Activated CD4-positive, alpha-beta T cell treated with anti-CD3 and anti-CD28 coated beads, Interleukin-2, amount 10 ng/mL, durations not matched to agents 24 days and 14 days (primary cell): ENCODE measurements at regions not wholly inside any gene's neighbourhood (a gene's known extent, or its start where the extent isn't known, plus 50 kb on each side); places are given as distances from the start of the nearest gene placed in this dataset.

Experiments
- DNase-seq: peaks from one replicate; pipeline ENCODE4 v3.0.0; 2022
- H3K27ac Mint-ChIP-seq: one replicate; pipeline ENCODE4 v1.8.0; 2022; ENCODE audit warnings: mild to moderate bottlenecking, mixed read lengths
- H3K27me3 Mint-ChIP-seq: one replicate; pipeline ENCODE4 v1.8.0; 2022; ENCODE audit warnings: mixed read lengths
- H3K36me3 Mint-ChIP-seq: one replicate; pipeline ENCODE4 v1.8.0; 2022; ENCODE audit warnings: low read depth, mild to moderate bottlenecking, mixed read lengths
- H3K4me1 Mint-ChIP-seq: one replicate; pipeline ENCODE4 v1.8.0; 2021; ENCODE audit warnings: mixed read lengths
- H3K4me3 Mint-ChIP-seq: one replicate; pipeline ENCODE4 v1.8.0; 2022; ENCODE audit warnings: mild to moderate bottlenecking, moderate library complexity, mixed read lengths
- H3K9me3 Mint-ChIP-seq: one replicate; pipeline ENCODE4 v1.8.0; 2021; ENCODE audit warnings: mixed read lengths
- intact Hi-C: fragments of 100-400 bp; cut with micrococcal nuclease; formaldehyde crosslinking; loops from one replicate; pipeline ENCODE4 v1.15.1; 2023

DNA sequence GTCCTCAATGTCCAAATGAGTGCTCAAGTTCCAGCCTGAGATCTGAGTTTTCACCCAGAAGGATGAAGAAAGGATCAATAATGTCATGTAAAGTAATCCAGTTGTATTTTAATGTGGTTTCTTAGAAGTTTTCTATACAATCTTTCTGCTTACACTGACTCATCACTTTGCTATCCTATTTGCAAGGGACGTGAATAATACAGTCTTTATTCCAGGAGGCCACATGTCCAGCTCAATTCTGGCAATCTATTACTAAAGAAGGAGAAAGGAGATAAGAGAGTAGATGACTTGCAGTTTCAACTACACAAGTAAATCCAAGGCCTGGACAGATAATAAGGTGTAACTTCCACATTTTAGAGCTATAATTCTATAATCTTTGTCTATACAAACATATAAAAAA is 601.1 kb upstream of the SETBP1 start:
- H3K27ac Mint-ChIP-seq, result no peak overlapping the region
- intact Hi-C loops, result no loop called here
- H3K9me3 Mint-ChIP-seq, result peaks cover 7% of the 10 kb centered on the region
- H3K4me1 Mint-ChIP-seq, result no peaks in the 10 kb centered on the region
- no peak overlapping the region for H3K4me3 Mint-ChIP-seq
- no peaks in the 10 kb centered on the region for H3K27me3 Mint-ChIP-seq
- DNase-seq, result no peak
- no peaks in the 10 kb centered on the region for H3K36me3 Mint-ChIP-seq

DNA sequence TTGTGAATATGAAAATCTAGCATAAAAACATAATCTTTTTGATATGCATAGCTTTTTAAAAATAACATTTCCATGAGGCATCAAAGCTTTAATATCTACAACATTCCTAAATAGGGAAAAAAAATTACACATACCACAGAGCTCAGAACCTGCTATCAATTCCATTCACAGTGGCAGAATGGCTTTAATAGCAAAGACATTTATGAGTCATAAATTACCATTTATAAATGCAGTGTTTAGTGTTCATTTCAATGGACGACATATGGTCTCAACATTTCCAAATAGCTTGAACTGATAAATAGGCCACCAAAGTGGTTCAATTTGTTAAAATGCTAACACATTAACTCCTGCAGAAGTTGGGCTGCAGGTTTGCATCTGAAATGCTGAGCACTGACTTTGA is 600.6 kb upstream of the SETBP1 start:
- H3K4me1 Mint-ChIP-seq, result no peaks in the 10 kb centered on the region
- intact Hi-C loops, result no loop called here
- no peaks in the 10 kb centered on the region for H3K27me3 Mint-ChIP-seq
- no peak for DNase-seq
- no peak overlapping the region for H3K4me3 Mint-ChIP-seq
- H3K9me3 Mint-ChIP-seq, result peaks cover 7% of the 10 kb centered on the region
- no peaks in the 10 kb centered on the region for H3K36me3 Mint-ChIP-seq
- no peak overlapping the region for H3K27ac Mint-ChIP-seq

DNA sequence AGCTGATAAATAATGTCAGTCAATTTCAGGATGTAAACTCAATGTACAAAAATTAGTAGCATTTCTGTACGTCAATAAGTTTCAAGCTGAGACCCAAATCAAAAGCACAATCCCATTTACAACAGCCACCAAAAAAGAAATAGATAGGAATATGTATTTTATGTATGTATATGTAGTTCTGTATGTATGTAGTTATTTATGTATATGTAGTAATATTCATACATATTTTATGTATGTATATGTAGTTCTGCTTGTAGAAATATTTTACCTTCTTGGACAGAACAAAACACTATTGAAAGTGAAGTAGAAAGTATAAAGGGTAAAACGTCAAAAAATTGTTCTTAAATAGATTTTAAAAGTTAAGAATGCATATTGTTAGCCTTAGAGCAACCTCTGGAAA is 591.0 kb upstream of the SETBP1 start:
- H3K9me3 Mint-ChIP-seq, result no peaks in the 10 kb centered on the region
- H3K4me3 Mint-ChIP-seq, result no peak overlapping the region
- intact Hi-C loops, result no loop called here
- no peak overlapping the region for H3K27ac Mint-ChIP-seq
- no peaks in the 10 kb centered on the region for H3K36me3 Mint-ChIP-seq
- H3K27me3 Mint-ChIP-seq, result no peaks in the 10 kb centered on the region
- no peaks in the 10 kb centered on the region for H3K4me1 Mint-ChIP-seq
- DNase-seq, result no peak

DNA sequence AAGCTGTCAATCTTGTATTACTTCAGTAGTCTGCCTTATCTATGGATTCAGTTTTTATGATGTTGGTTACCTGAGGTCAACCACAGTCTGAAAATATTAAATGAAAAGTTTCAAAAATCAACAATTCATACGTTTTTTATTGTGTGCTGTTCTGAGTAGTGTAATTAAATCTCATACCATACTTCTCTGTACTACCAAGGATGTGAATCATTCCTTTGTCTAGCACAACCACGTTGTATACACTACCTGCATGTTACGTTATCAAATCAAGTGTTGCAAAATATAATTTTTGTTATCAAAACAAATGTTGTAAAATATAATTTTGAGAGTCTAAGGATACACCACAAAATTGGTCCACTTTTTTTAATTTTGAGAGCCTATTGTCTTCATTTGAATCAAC is 590.2 kb upstream of the SETBP1 start:
- DNase-seq, result no peak
- Mint-ChIP-seq H3K4me1 (no peaks in the 10 kb centered on the region), H3K9me3 (no peaks in the 10 kb centered on the region), H3K27ac (no peak overlapping the region), H3K4me3 (no peak overlapping the region), H3K27me3 (no peaks in the 10 kb centered on the region), H3K36me3 (no peaks in the 10 kb centered on the region)
- intact Hi-C loops, result no loop called here

DNA sequence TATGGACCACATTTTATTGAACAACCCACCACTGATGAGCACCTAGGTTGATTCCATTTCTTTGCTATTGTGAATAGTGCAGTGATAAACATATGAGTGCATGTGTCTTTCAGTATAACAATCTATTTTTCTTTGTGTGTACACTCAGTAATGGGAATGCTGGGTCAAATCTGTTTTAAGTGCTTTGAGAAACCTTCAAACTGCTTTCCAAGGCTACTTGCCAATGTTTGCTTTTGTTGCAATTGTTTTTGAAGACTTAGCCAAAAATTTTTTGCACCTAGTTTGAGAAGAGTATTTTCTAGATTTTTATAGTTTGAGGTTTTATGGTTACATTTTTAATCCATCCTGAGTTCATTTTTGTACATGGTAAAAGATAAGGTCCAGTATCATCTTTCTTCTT is 587.4 kb upstream of the SETBP1 start:
- no peaks in the 10 kb centered on the region for H3K4me1 Mint-ChIP-seq
- no peaks in the 10 kb centered on the region for H3K27me3 Mint-ChIP-seq
- H3K4me3 Mint-ChIP-seq, result no peak overlapping the region
- intact Hi-C loops, result no loop called here
- H3K9me3 Mint-ChIP-seq, result no peaks in the 10 kb centered on the region
- no peaks in the 10 kb centered on the region for H3K36me3 Mint-ChIP-seq
- DNase-seq, result no peak
- H3K27ac Mint-ChIP-seq, result no peak overlapping the region

DNA sequence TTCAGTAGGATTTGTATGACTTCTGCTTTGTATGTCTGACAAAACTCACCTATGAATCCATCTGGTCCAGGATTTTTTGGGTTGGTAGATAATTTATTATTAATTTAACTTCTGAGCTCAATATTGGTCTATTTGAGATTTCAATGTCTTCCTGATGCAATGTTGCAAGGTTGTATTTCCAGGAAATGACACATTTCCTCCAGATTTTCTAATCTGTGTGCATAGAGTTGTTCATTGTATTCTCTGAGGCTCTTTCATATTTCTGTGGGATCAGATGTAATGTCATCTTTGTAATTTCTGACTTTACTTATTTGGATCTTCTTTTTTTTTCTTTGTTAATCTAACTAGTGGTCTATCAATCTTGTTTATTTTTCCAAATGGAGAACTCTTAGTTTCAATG is 584.7 kb upstream of the SETBP1 start:
- peaks cover 3% of the 10 kb centered on the region for H3K9me3 Mint-ChIP-seq
- no peak for DNase-seq
- intact Hi-C loops, result no loop called here
- H3K27me3 Mint-ChIP-seq, result no peaks in the 10 kb centered on the region
- H3K4me3 Mint-ChIP-seq, result no peak overlapping the region
- no peaks in the 10 kb centered on the region for H3K4me1 Mint-ChIP-seq
- H3K27ac Mint-ChIP-seq, result no peak overlapping the region
- H3K36me3 Mint-ChIP-seq, result no peaks in the 10 kb centered on the region

DNA sequence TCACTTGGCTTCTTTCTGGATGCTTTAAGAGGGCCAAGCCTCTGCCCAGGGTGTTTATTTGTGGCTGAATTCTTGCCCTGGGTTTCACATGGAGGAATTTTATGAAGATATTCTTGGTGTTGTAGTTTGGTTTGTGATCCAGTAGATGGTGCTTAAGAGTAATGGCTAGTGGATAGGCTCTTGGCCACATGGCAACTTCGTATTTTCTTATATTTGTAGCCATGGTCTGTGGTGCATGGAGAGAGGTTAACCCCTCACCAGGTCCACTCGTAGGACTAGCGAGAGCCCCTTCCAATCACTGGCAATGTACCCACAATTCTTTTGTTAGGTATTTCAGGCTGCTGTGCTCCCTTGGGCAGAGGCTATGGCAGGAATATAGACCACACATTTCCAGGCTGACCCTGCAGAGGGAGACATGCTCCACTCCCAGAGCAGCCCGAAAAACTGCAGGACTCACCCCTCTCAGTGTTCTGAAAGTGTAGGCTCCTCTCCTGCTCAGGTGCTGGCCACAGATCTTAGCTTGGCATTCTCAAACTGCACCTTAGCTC is 582.1 kb upstream of the SETBP1 start:
- H3K27me3 Mint-ChIP-seq, result no peaks in the 10 kb centered on the region
- no peaks in the 10 kb centered on the region for H3K4me1 Mint-ChIP-seq
- DNase-seq, result no peak
- no peak overlapping the region for H3K27ac Mint-ChIP-seq
- intact Hi-C loops, result no loop called here
- H3K4me3 Mint-ChIP-seq, result no peak overlapping the region
- H3K9me3 Mint-ChIP-seq, result peaks cover 3% of the 10 kb centered on the region
- no peaks in the 10 kb centered on the region for H3K36me3 Mint-ChIP-seq

DNA sequence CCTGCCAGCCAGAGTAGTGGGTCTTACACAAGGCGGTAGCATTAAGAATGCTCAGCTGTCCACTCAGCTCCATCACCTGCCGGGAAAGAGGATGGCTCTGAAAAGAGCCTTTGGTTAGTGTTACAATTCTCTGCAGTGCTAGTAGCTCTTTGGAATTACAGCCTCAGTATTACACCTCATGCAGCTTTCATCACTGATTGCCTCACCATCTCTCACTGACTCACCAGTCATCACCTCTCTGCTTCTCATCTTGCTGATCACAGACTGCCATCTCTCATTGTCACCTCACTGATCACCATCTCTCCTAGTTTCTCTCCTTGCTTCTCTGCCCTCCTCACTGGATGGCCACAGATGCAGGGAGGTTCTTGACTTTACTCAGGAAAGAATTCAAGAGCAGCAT is 573.5 kb upstream of the SETBP1 start:
- intact Hi-C loops, result no loop called here
- Mint-ChIP-seq H3K4me3 (no peak overlapping the region), H3K9me3 (no peaks in the 10 kb centered on the region), H3K27me3 (no peaks in the 10 kb centered on the region), H3K4me1 (no peaks in the 10 kb centered on the region), H3K36me3 (no peaks in the 10 kb centered on the region), H3K27ac (no peak overlapping the region)
- no peak for DNase-seq

DNA sequence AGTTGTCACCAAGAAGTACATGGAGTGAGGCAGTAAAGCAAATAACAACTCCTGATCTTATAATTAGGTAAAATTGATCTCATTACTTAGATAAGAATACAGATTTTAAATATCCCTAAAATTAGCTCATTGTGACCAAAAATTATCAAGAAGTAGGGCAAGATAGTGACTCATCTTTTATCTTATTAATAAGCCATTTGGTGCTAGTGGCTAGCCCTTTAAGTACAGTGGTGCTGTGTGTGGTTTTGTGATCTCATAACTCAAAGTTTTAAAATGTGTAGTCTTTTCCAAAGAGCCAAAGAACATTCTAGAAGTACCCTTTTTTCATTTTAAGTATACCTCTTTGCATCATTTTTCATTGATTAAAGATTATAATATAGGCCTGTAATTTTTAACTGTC is 569.4 kb upstream of the SETBP1 start:
- no peaks in the 10 kb centered on the region for H3K36me3 Mint-ChIP-seq
- no peak overlapping the region for H3K27ac Mint-ChIP-seq
- intact Hi-C loops, result no loop called here

DNA sequence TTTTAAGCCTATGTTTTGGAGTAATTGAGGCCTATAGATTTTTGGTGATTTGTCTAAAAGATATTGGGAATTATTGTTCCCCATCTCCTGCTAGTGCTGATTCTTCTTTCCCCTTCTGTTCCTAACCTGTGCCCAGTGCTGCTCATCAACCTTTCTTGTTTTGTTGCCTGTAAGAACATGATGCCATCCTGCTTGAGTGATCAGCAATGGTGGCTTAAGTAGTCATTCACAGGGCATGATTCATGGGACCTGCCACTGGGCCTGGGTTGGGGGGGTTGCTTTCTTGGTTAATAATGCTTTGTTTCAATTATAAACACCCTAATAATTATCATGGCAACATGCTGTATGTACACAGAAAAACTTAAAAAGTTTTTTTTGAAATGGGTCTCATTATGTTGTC is 562.9 kb upstream of the SETBP1 start:
- DNase-seq, result no peak
- intact Hi-C loops, result no loop called here
- H3K4me3 Mint-ChIP-seq, result no peak overlapping the region
- no peaks in the 10 kb centered on the region for H3K4me1 Mint-ChIP-seq
- H3K27ac Mint-ChIP-seq, result no peak overlapping the region
- no peaks in the 10 kb centered on the region for H3K36me3 Mint-ChIP-seq
- H3K9me3 Mint-ChIP-seq, result no peaks in the 10 kb centered on the region
- no peaks in the 10 kb centered on the region for H3K27me3 Mint-ChIP-seq

More for the DNA sequence above, 569.4 kb upstream of the SETBP1 start:
- H3K9me3 Mint-ChIP-seq, result no peaks in the 10 kb centered on the region
- no peaks in the 10 kb centered on the region for H3K4me1 Mint-ChIP-seq
- no peaks in the 10 kb centered on the region for H3K27me3 Mint-ChIP-seq
- no peak overlapping the region for H3K4me3 Mint-ChIP-seq
- no peak for DNase-seq

DNA sequence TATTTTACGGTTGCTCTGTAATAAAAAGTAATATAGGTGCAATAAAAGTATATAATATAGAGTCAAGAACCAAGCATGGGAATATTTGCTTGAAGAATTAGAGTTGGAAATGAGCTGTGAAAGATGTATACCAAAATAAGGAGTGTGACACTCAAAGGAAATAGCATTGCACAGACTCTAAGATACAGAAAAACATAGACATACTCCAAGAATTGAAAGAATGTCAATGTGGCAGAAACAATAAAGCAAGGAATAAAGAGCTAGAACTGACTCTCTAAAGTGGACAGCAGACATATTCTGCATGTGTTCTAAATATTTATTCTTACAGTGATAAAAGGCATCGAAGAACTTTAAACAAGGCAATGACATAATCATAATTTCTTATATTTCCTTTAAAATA is 561.1 kb upstream of the SETBP1 start:
- no peaks in the 10 kb centered on the region for H3K36me3 Mint-ChIP-seq
- DNase-seq, result no peak

DNA sequence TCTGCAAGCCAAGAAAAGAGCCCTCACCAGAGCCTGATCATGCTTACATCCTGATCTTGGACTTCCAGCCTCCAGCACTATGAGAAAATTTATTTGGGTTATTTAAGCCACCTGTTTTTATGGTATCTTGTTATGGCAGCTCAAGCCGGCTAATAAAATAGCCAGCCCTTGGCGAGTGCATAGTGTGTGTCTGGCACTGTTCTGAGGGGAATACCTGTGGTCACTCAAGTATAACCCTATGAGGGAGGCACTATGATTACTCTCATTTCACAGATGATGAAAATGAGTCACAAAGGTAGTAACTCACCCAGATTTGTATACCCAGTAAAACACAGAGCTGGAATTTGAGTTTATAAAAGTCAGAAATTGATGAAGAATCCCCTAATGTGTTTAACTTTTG is 556.9 kb upstream of the SETBP1 start:
- H3K4me1 Mint-ChIP-seq, result no peaks in the 10 kb centered on the region
- H3K27ac Mint-ChIP-seq, result no peak overlapping the region
- no peak for DNase-seq
- no peaks in the 10 kb centered on the region for H3K27me3 Mint-ChIP-seq
- intact Hi-C loops, result no loop called here
- H3K4me3 Mint-ChIP-seq, result no peak overlapping the region
- H3K36me3 Mint-ChIP-seq, result no peaks in the 10 kb centered on the region
- no peaks in the 10 kb centered on the region for H3K9me3 Mint-ChIP-seq

More for the DNA sequence above, 561.1 kb upstream of the SETBP1 start:
- Mint-ChIP-seq H3K27ac (no peak overlapping the region), H3K4me1 (no peaks in the 10 kb centered on the region), H3K9me3 (no peaks in the 10 kb centered on the region), H3K27me3 (no peaks in the 10 kb centered on the region), H3K4me3 (no peak overlapping the region)
- intact Hi-C loops, result no loop called here

DNA sequence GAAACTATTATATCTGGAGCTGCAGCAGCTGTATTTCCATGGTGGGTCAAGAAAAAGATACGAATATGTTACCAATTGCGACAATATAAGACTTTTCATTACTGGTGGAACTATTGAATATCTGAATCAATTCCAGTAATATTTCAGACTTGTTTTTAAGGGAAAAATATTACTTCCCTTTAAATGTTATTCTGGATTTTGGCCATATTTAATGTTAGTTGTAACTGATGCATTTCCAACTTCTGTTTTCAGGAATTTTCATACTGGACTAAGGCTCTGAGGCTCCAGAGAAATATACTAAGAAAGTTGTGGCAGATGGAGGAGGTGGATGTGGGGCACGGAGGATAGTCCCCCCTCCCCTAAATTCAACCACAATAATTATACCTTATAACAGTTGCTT is 555.2 kb upstream of the SETBP1 start:
- Mint-ChIP-seq H3K27me3 (no peaks in the 10 kb centered on the region), H3K27ac (no peak overlapping the region), H3K9me3 (no peaks in the 10 kb centered on the region), H3K4me3 (no peak overlapping the region), H3K36me3 (no peaks in the 10 kb centered on the region), H3K4me1 (no peaks in the 10 kb centered on the region)
- no peak for DNase-seq
- intact Hi-C loops, result no loop called here

DNA sequence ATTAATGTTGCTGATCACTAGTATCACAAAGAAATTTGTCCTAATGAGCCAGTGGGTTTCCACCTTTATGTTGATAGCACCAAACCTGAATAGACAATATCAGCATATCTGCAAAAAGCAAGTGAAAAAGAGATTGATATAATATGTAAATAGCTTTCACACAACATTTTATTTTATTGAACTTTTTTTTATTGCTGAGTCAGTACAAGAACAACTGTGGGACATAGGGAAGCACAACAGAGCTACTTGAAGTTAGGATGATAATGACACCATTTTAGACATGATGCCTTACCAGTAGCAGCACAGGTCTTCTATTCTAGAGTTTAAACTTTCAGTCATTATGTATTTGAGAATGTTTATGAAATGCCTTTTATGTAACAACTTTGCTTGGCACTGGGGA is 554.1 kb upstream of the SETBP1 start:
- Mint-ChIP-seq H3K36me3 (no peaks in the 10 kb centered on the region), H3K27me3 (no peaks in the 10 kb centered on the region), H3K4me1 (no peaks in the 10 kb centered on the region), H3K27ac (no peak overlapping the region), H3K9me3 (no peaks in the 10 kb centered on the region), H3K4me3 (no peak overlapping the region)
- intact Hi-C loops, result no loop called here
- DNase-seq, result no peak

DNA sequence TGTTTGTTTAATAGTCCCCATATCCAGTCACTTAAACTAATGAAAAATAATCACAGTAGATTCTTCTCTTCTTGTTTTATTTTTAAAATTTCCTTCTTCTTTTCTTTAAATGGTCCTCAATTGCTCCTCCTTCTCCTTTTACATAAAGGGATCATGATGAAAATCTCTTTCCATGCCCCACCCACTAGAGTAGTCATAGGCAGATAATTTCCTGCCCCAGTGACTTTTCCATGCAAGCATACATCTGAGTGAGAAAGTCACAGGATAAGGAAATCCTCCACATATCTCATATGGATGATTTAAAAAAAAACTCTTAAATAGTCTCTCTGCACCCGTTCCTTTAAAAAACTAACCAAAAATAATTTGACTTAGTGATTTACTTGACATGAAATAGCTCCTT is 552.3 kb upstream of the SETBP1 start:
- Mint-ChIP-seq H3K4me3 (no peak overlapping the region), H3K27me3 (no peaks in the 10 kb centered on the region), H3K4me1 (no peaks in the 10 kb centered on the region), H3K36me3 (no peaks in the 10 kb centered on the region), H3K9me3 (no peaks in the 10 kb centered on the region), H3K27ac (no peak overlapping the region)
- no peak for DNase-seq
- intact Hi-C loops, result no loop called here
